ENCODE measurements at regions not wholly inside any gene's neighbourhood (a gene's known extent, or its start where the extent isn't known, plus 50 kb on each side); places are given as distances from the start of the nearest gene placed in this dataset.

- TF ChIP-seq CTCF (conservative IDR thresholded peaks at IDR 0.05 in 1 of 2, IDR thresholded peaks at IDR 0.05 in 1 of 2; ENCODE audit: low read depth in 1 of 2, low read length in 2 of 2) (no peak), EZH2 (IDR thresholded peaks at IDR 0.05; ENCODE audit: low read length, missing control alignments) (no peak)
Measured at GRCh38 chr1:91135799-91136198, 114.0 kb upstream of the ZNF644 start.

Data from fibroblast of lung (primary cell).